H1 (cell line): ENCODE measurements at regions not wholly inside any gene's neighbourhood (a gene's known extent, or its start where the extent isn't known, plus 50 kb on each side); places are given as distances from the start of the nearest gene placed in this dataset.
A peak's percentile ranks its signal among the peaks of the same experiment; 100 is the strongest.

Experiments
- CTCF ChIA-PET: fragments of 300-600 bp; sonication (Branson Sonifier 250); formaldehyde crosslinking; loops from one replicate; lab custom pipeline; 2021; ENCODE audit not compliant: partially characterized antibody; lab: Charles Lee
- POLR2A ChIA-PET: fragments of 300-600 bp; sonication (Branson Sonifier 250); formaldehyde crosslinking; loops from one replicate; lab custom pipeline; 2021; ENCODE audit warnings: inconsistent platforms; ENCODE audit not compliant: partially characterized antibody; lab: Charles Lee
- DNase-seq, 2 experiments: peaks; one replicate each; pipeline versions ENCODE4 v3.0.0 to v3.0.0-alpha.2; 2010 to 2022; ENCODE audit warnings: low spot score in 2 of 2, low read depth in 1 of 2, mixed read lengths in 1 of 2
- FAIRE-seq: peaks from 2 replicates; lab custom pipeline; 2011; peaks lifted over from hg19 to GRCh38; lab: Jason Lieb, UNC
- H2AFZ ChIP-seq: 2 replicates; pipeline ENCODE4 v1.8.1; 2012; ENCODE audit warnings: low read length, inconsistent platforms
- H2AK5ac ChIP-seq: 2 replicates; pipeline ENCODE4 v1.6.1; 2013; ENCODE audit warnings: low read depth, low read length
- H2BK120ac ChIP-seq: replicated peaks from 2 replicates; pipeline ENCODE3; 2013; ENCODE audit warnings: low read depth, low read length, inconsistent platforms
- H2BK12ac ChIP-seq: 2 replicates; pipeline ENCODE4 v1.6.1; 2013; ENCODE audit warnings: low read depth, low read length
- H2BK15ac ChIP-seq: 2 replicates; pipeline ENCODE4 v1.6.1; 2013; ENCODE audit warnings: low read length
- H2BK20ac ChIP-seq: 2 replicates; pipeline ENCODE4 v1.6.1; 2013; ENCODE audit warnings: low read length
- H2BK5ac ChIP-seq: 2 replicates; pipeline ENCODE4 v1.6.1; 2013; ENCODE audit warnings: low read depth, low read length
- H3K14ac ChIP-seq: 2 replicates; pipeline ENCODE4 v1.6.1; 2013; ENCODE audit warnings: inconsistent platforms; ENCODE audit not compliant: insufficient read length
- H3K18ac ChIP-seq: 2 replicates; pipeline ENCODE4 v1.6.1; 2013; ENCODE audit warnings: low read length; ENCODE audit errors: extremely low read depth
- H3K23ac ChIP-seq: 2 replicates; pipeline ENCODE4 v1.6.1; 2013; ENCODE audit warnings: inconsistent platforms; ENCODE audit not compliant: insufficient read length
- H3K23me2 ChIP-seq: 2 replicates; pipeline ENCODE4 v1.6.1; 2013; ENCODE audit warnings: low read depth, low read length
- H3K27ac ChIP-seq: 2 replicates; pipeline ENCODE4 v1.6.1; 2011; ENCODE audit warnings: low read depth, low read length, inconsistent platforms
- H3K27me3 ChIP-seq, 4 experiments: replicated peaks in 1 of 4; 1 replicate in 1 of 4; 2 replicates in 3 of 4; pipeline versions ENCODE4 v1.6.1 to v1.8.1; 2011 to 2013; ENCODE audit warnings: low read length in 3 of 4, mild to moderate bottlenecking in 3 of 4, inconsistent platforms in 2 of 4, mixed read lengths in 2 of 4, moderate library complexity in 1 of 4; ENCODE audit not compliant: control insufficient read depth in 3 of 4, insufficient read depth in 3 of 4; ENCODE audit errors: extremely low read depth in 1 of 4
- H3K36me3 ChIP-seq, 4 experiments: 2 replicates each; pipeline versions ENCODE4 v1.6.1 to v1.8.1; 2011 to 2013; ENCODE audit warnings: mild to moderate bottlenecking in 4 of 4, low read length in 3 of 4, moderate library complexity in 2 of 4, control low read depth in 1 of 4, inconsistent platforms in 1 of 4; ENCODE audit not compliant: insufficient read depth in 4 of 4, control insufficient read depth in 2 of 4
- H3K4ac ChIP-seq: replicated peaks from 2 replicates; pipeline ENCODE3; 2013; ENCODE audit warnings: low read length, low read depth, mixed read lengths, inconsistent platforms; ENCODE audit not compliant: insufficient read length
- H3K4me1 ChIP-seq, 4 experiments: replicated peaks in 1 of 4; 1 replicate in 1 of 4; 2 replicates in 3 of 4; pipeline versions ENCODE4 v1.6.1 to v1.8.1; 2011 to 2013; ENCODE audit warnings: low read length in 3 of 4, inconsistent platforms in 2 of 4, mixed read lengths in 1 of 4; ENCODE audit not compliant: insufficient read depth in 4 of 4, control insufficient read depth in 3 of 4
- H3K4me2 ChIP-seq, 2 experiments: 2 replicates each; pipeline versions ENCODE4 v1.6.1 to v1.8.1; 2011 to 2013; ENCODE audit warnings: low read depth in 2 of 2, low read length in 2 of 2, control low read depth in 1 of 2, inconsistent platforms in 1 of 2, mild to moderate bottlenecking in 1 of 2; ENCODE audit not compliant: insufficient read depth in 1 of 2
- H3K4me3 ChIP-seq, 4 experiments: fragments of 200-600, 300-600 bp in 1 of 4; sonication (generic), shearing (Covaris generic), sonication (Bioruptor Twin) in 1 of 4; 2 replicates each; pipeline versions ENCODE4 v1.5.1 to v1.8.1; 2011 to 2016; ENCODE audit warnings: low read length in 4 of 4, low read depth in 3 of 4, control low read depth in 2 of 4, inconsistent platforms in 2 of 4, mild to moderate bottlenecking in 2 of 4, mixed read lengths in 1 of 4, moderate library complexity in 1 of 4; ENCODE audit not compliant: insufficient read depth in 2 of 4; ENCODE audit errors: extremely low read depth in 1 of 4
- H3K56ac ChIP-seq: replicated peaks from 2 replicates; pipeline ENCODE3; 2013; ENCODE audit warnings: low read depth, mild to moderate bottlenecking, mixed read lengths, low read length, inconsistent platforms; ENCODE audit not compliant: insufficient read length
- H3K79me1 ChIP-seq: 2 replicates; pipeline ENCODE4 v1.6.1; 2013; ENCODE audit warnings: low read depth, low read length, control low read depth
- H3K79me2 ChIP-seq, 2 experiments: 2 replicates each; pipeline versions ENCODE4 v1.6.1 to v1.8.1; 2012 to 2013; ENCODE audit warnings: low read length in 2 of 2, mild to moderate bottlenecking in 2 of 2, inconsistent platforms in 1 of 2; ENCODE audit not compliant: insufficient read depth in 2 of 2, control insufficient read depth in 1 of 2
- H3K9ac ChIP-seq, 4 experiments: replicated peaks in 1 of 4; 1 replicate in 1 of 4; 2 replicates in 3 of 4; pipeline versions ENCODE4 v1.6.1 to v1.8.1; 2011 to 2013; ENCODE audit warnings: low read depth in 3 of 4, low read length in 3 of 4, control low read depth in 2 of 4, mild to moderate bottlenecking in 2 of 4, moderate library complexity in 2 of 4, inconsistent platforms in 1 of 4; ENCODE audit errors: extremely low read depth in 1 of 4
- H3K9me3 ChIP-seq, 2 experiments: 2 replicates each; pipeline versions ENCODE4 v1.6.1 to v1.8.1; 2012 to 2013; ENCODE audit warnings: mild to moderate bottlenecking in 2 of 2, moderate library complexity in 2 of 2, control low read depth in 1 of 2, inconsistent platforms in 1 of 2, low read depth in 1 of 2, low read length in 1 of 2, mixed read lengths in 1 of 2; ENCODE audit not compliant: insufficient read depth in 2 of 2
- H4K20me1 ChIP-seq, 2 experiments: replicated peaks in 1 of 2; 2 replicates each; pipeline versions ENCODE3 to v1.8.1; 2011 to 2013; ENCODE audit warnings: inconsistent platforms in 2 of 2, low read length in 2 of 2, mild to moderate bottlenecking in 1 of 2; ENCODE audit not compliant: insufficient read depth in 2 of 2, control insufficient read depth in 1 of 2
- H4K5ac ChIP-seq: 2 replicates; pipeline ENCODE4 v1.6.1; 2013; ENCODE audit warnings: low read length, low read depth, mixed read lengths, inconsistent platforms; ENCODE audit not compliant: insufficient read length
- H4K8ac ChIP-seq: 2 replicates; pipeline ENCODE4 v1.8.0; 2013; ENCODE audit warnings: mild to moderate bottlenecking, moderate library complexity, low read length, inconsistent platforms; ENCODE audit not compliant: insufficient read depth; ENCODE audit errors: extremely low read depth
- H4K91ac ChIP-seq: replicated peaks from 2 replicates; pipeline ENCODE3; 2013; ENCODE audit warnings: low read length, mixed read lengths, inconsistent platforms; ENCODE audit not compliant: insufficient read length
- BCL11A ChIP-seq, 2 experiments: IDR thresholded peaks; one replicate each; pipeline ENCODE4 v1.6.1; 2011; ENCODE audit warnings: low read depth in 2 of 2, low read length in 2 of 2, mild to moderate bottlenecking in 2 of 2
- EP300 ChIP-seq, 2 experiments: IDR thresholded peaks; 1 replicate in 1 of 2; 2 replicates in 1 of 2; pipeline ENCODE4 v1.6.1; 2011 to 2012; ENCODE audit warnings: low read depth in 2 of 2, low read length in 2 of 2, mild to moderate bottlenecking in 2 of 2, borderline replicate concordance in 1 of 2, inconsistent platforms in 1 of 2, moderate library complexity in 1 of 2
- HDAC2 ChIP-seq, 2 experiments: fragments of 300-600 bp in 1 of 2; sonication (generic) in 1 of 2; IDR thresholded peaks; 2 replicates each; pipeline ENCODE4 v1.6.1; 2011 to 2012; ENCODE audit warnings: low read depth in 2 of 2, low read length in 2 of 2, mild to moderate bottlenecking in 2 of 2, moderate library complexity in 2 of 2, borderline replicate concordance in 1 of 2, inconsistent platforms in 1 of 2
- MAFK ChIP-seq: IDR thresholded peaks from 2 replicates; pipeline ENCODE4 v1.6.1; 2012; ENCODE audit warnings: low read depth, mild to moderate bottlenecking, improper control_type of control experiment, low read length
- POU5F1 ChIP-seq: IDR thresholded peaks from 2 replicates; pipeline ENCODE4 v1.6.1; 2011; ENCODE audit warnings: low read depth, mild to moderate bottlenecking, low read length, moderate library complexity
- SIN3A ChIP-seq, 2 experiments: IDR thresholded peaks in 1 of 2; conservative IDR thresholded peaks in 1 of 2; 2 replicates each; pipeline ENCODE4 v1.6.1; 2011 to 2012; ENCODE audit warnings: low read length in 2 of 2, improper control_type of control experiment in 1 of 2, low read depth in 1 of 2, mild to moderate bottlenecking in 1 of 2
- SP2 ChIP-seq: IDR thresholded peaks from 2 replicates; pipeline ENCODE4 v1.6.1; 2012; ENCODE audit warnings: mild to moderate bottlenecking, low read length, inconsistent platforms
- TCF12 ChIP-seq: IDR thresholded peaks from 2 replicates; pipeline ENCODE4 v1.6.1; 2011; ENCODE audit warnings: low read depth, mild to moderate bottlenecking, low read length
- WGBS, 2 experiments: shearing (Covaris generic) in 1 of 2; methylation state at CpG; one replicate each; pipeline versions ENCODE4 v1.1.6 to v1.1.7; 2013 to 2015; ENCODE audit warnings: low lambda C conversion rate in 2 of 2, mixed read lengths in 2 of 2, inconsistent platforms in 1 of 2, low coverage in 1 of 2, missing lambda C conversion rate in 1 of 2; ENCODE audit not compliant: insufficient replicate concordance in 2 of 2, insufficient coverage in 1 of 2, insufficient read length in 1 of 2; ENCODE audit errors: extremely low coverage in 1 of 2, missing lambda C conversion rate in 1 of 2; 5-methylcytosine and 5-hydroxymethylcytosine counted together
- TF ChIP-seq, protein P1 (sequence below): IDR thresholded peaks from 2 replicates; pipeline ENCODE4 v1.6.1; 2012; ENCODE audit warnings: low read length, inconsistent platforms

DNA sequence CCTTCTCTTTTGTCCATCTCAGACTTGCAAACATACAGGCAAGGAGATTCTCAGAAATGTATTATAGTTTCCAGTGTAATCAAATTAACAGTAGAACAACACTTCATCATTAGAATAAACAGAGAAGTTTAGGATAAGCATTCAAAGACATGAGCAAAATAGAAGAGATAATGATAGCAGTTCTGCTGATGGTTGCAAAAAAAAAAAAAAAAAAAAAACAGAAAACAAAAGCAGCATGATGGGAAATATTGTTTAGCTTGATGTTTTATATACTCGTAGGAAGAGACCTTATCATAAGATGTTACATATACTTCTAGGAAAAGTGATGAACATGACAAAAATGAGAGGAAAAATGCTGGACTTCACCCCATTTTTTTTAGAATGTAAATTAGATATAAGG lies 1356.2 kb downstream of the MAT2B start:
- Histone ChIP-seq H3K9ac (no peak overlapping the region), H3K56ac (no peak overlapping the region), H2AFZ (no peak overlapping the region; the same call in 1 of the 2 replicates), H3K9me3 (no peaks in the 10 kb centered on the region), H3K23ac (no peak overlapping the region), H3K18ac (no peak overlapping the region), H3K27ac (no peak overlapping the region), H3K14ac (no peak overlapping the region), H3K36me3 (no peaks in the 10 kb centered on the region), H2BK120ac (no peak overlapping the region), H2BK20ac (no peak overlapping the region), H3K79me1 (no peaks in the 10 kb centered on the region), H3K27me3 (no peaks in the 10 kb centered on the region), H4K20me1 (no peaks in the 10 kb centered on the region), H2BK5ac (no peak overlapping the region), H3K4me2 (no peak overlapping the region), H2AK5ac (no peak overlapping the region), H3K23me2 (no peaks in the 10 kb centered on the region), H4K91ac (no peak overlapping the region), H2BK15ac (no peak overlapping the region), H3K4ac (no peak overlapping the region), H4K5ac (no peak overlapping the region), H2BK12ac (no peak overlapping the region), H3K4me1 (no peaks in the 10 kb centered on the region; a peak in 1 of 7 replicates), H4K8ac (no peak overlapping the region), H3K4me3 (no peak overlapping the region), H3K79me2 (no peaks in the 10 kb centered on the region)
- TF ChIP-seq MAFK (0 out of 2 replicates have a peak, but pooled peaks have one; percentile 25), EP300 (IDR thresholded peaks at IDR 0.05; ENCODE audit: borderline replicate concordance in 1 of 2, low read depth in 2 of 2, low read length in 2 of 2) (no peak), HDAC2 (IDR thresholded peaks at IDR 0.05; ENCODE audit: borderline replicate concordance in 1 of 2, low read depth in 2 of 2, low read length in 2 of 2) (no peak), BCL11A (IDR thresholded peaks at IDR 0.05; ENCODE audit: low read depth in 2 of 2, low read length in 2 of 2) (no peak), SIN3A (conservative IDR thresholded peaks at IDR 0.05 in 1 of 2, IDR thresholded peaks at IDR 0.05 in 1 of 2; ENCODE audit: low read depth in 1 of 2, low read length in 2 of 2) (no peak), TCF12 (no peak), POU5F1 (no peak), SP2 (no peak)
- TF ChIP-seq, protein P1, sequence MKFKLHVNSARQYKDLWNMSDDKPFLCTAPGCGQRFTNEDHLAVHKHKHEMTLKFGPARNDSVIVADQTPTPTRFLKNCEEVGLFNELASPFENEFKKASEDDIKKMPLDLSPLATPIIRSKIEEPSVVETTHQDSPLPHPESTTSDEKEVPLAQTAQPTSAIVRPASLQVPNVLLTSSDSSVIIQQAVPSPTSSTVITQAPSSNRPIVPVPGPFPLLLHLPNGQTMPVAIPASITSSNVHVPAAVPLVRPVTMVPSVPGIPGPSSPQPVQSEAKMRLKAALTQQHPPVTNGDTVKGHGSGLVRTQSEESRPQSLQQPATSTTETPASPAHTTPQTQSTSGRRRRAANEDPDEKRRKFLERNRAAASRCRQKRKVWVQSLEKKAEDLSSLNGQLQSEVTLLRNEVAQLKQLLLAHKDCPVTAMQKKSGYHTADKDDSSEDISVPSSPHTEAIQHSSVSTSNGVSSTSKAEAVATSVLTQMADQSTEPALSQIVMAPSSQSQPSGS, result no peak
- ChIA-PET POLR2A (no interaction called here), CTCF (no interaction called here)
- FAIRE-seq (no peak), DNase-seq (no peak)
- WGBS, 2 experiments, result 85% methylated on average over 1 of the region's 1 CpG; no CpG with 5 or more reads in 1 of the 2 experiments
